ENCODE measurements at regions not wholly inside any gene's neighbourhood (a gene's known extent, or its start where the extent isn't known, plus 50 kb on each side); places are given as distances from the start of the nearest gene placed in this dataset.

- intact Hi-C loops (cut with DNase I): no loop called here
- DNase-seq (no peak), ATAC-seq (no peak)
These were observed 334.5 kb downstream of the HDGFL1 start for GRCh38 chr6:22903826-22904225.

GRCh38 chr6:22904431-22904830 is 335.1 kb downstream of the HDGFL1 start:
- no peak for ATAC-seq
- intact Hi-C loops (cut with DNase I): no loop called here
- DNase-seq: no peak

- ATAC-seq (peak; percentile 53 to 57), DNase-seq (no peak)
- intact Hi-C loops (cut with DNase I): no loop called here
These were observed 336.8 kb downstream of the HDGFL1 start for GRCh38 chr6:22906091-22906549.

- no peak for ATAC-seq
- DNase-seq: no peak
- intact Hi-C loops (cut with DNase I): no loop called here
These were observed 337.7 kb downstream of the HDGFL1 start for GRCh38 chr6:22907085-22907484.

- ATAC-seq (no peak), DNase-seq (no peak)
- intact Hi-C loops (cut with DNase I): no loop called here
These were observed 341.0 kb downstream of the HDGFL1 start for GRCh38 chr6:22910370-22910769.

- DNase-seq: no peak
These were observed 344.2 kb downstream of the HDGFL1 start for GRCh38 chr6:22913612-22914011.

GRCh38 chr6:22917344-22917743 is 348.0 kb downstream of the HDGFL1 start:
- ATAC-seq: peak; percentile 53 to 86
- intact Hi-C loops (cut with DNase I): no loop called here

More at GRCh38 chr6:22913612-22914011, 344.2 kb downstream of the HDGFL1 start:
- intact Hi-C loops (cut with DNase I): no loop called here
- no peak for ATAC-seq

GRCh38 chr6:22921828-22922227 is 352.5 kb downstream of the HDGFL1 start:
- ATAC-seq (no peak), DNase-seq (no peak)
- intact Hi-C loops (cut with DNase I): no loop called here

More at GRCh38 chr6:22917344-22917743, 348.0 kb downstream of the HDGFL1 start:
- DNase-seq: no peak

GRCh38 chr6:22925304-22925835 is 356.0 kb downstream of the HDGFL1 start:
- intact Hi-C loops (cut with DNase I): no loop called here
- ATAC-seq (no peak), DNase-seq (no peak)

- intact Hi-C loops (cut with DNase I): no loop called here
- ATAC-seq: no peak
- DNase-seq: no peak
These were observed 356.8 kb downstream of the HDGFL1 start for GRCh38 chr6:22925920-22926789.

- intact Hi-C loops (cut with DNase I): no loop called here
- no peak for DNase-seq
- peak in 1 of 2 donors; percentile 35 for ATAC-seq
These were observed 357.5 kb downstream of the HDGFL1 start for GRCh38 chr6:22926790-22927354.

- DNase-seq: no peak
- peak; percentile 34 to 46 for ATAC-seq
- intact Hi-C loops (cut with DNase I): no loop called here
These were observed 359.4 kb downstream of the HDGFL1 start for GRCh38 chr6:22928775-22929174.

GRCh38 chr6:22929311-22929985 is 360.1 kb downstream of the HDGFL1 start:
- ATAC-seq (peak; percentile 44 to 82), DNase-seq (no peak)
- intact Hi-C loops (cut with DNase I): no loop called here

GRCh38 chr6:22940581-22941290 is 371.4 kb downstream of the HDGFL1 start:
- no peak for ATAC-seq
- no peak for DNase-seq
- intact Hi-C loops (cut with DNase I): no loop called here

GRCh38 chr6:22942403-22942802 is 373.0 kb downstream of the HDGFL1 start:
- ATAC-seq: no peak
- intact Hi-C loops (cut with DNase I): no loop called here
- no peak for DNase-seq

- no peak for ATAC-seq
- no peak for DNase-seq
- intact Hi-C loops (cut with DNase I): no loop called here
These were observed 374.0 kb downstream of the HDGFL1 start for GRCh38 chr6:22943327-22943726.

- intact Hi-C loops (cut with DNase I): no loop called here
- DNase-seq (no peak), ATAC-seq (no peak)
These were observed 380.6 kb downstream of the HDGFL1 start for GRCh38 chr6:22949967-22950366.

GRCh38 chr6:22952097-22952496 is 382.7 kb downstream of the HDGFL1 start:
- intact Hi-C loops (cut with DNase I): no loop called here
- DNase-seq (no peak), ATAC-seq (no peak)

GRCh38 chr6:22954749-22955385 is 385.5 kb downstream of the HDGFL1 start:
- no peak for DNase-seq
- ATAC-seq: no peak
- intact Hi-C loops (cut with DNase I): no loop called here
